HG02571 (cell line): ENCODE measurements at regions not wholly inside any gene's neighbourhood (a gene's known extent, or its start where the extent isn't known, plus 50 kb on each side); places are given as distances from the start of the nearest gene placed in this dataset.

Experiments
- ATAC-seq: cut with Tn5 transposase; IDR thresholded peaks from one replicate; pipeline ENCODE4 v1.9.1; 2021; ENCODE audit warnings: mild to moderate bottlenecking, moderate library complexity; ENCODE audit not compliant: unreplicated experiment

- ATAC-seq = no peak
Measured at GRCh38 chr1:72848997-72849396, 566.7 kb upstream of the NEGR1 start.

GRCh38 chr1:72847651-72848050 lies 565.3 kb upstream of the NEGR1 start:
- no peak for ATAC-seq

GRCh38 chr1:72846476-72847278 lies 564.3 kb upstream of the NEGR1 start:
- ATAC-seq = no peak

- ATAC-seq = no peak
Measured at GRCh38 chr1:72845981-72846380, 563.6 kb upstream of the NEGR1 start.

- no peak for ATAC-seq
Measured at GRCh38 chr1:72845381-72845780, 563.0 kb upstream of the NEGR1 start.

- ATAC-seq = no peak
Measured at GRCh38 chr1:72837781-72838180, 555.4 kb upstream of the NEGR1 start.

GRCh38 chr1:72830606-72831390 lies 548.5 kb upstream of the NEGR1 start:
- no peak for ATAC-seq

- no peak for ATAC-seq
Measured at GRCh38 chr1:72827278-72827677, 544.9 kb upstream of the NEGR1 start.

GRCh38 chr1:72804541-72804940 lies 522.2 kb upstream of the NEGR1 start:
- no peak for ATAC-seq

GRCh38 chr1:72781038-72781437 lies 498.7 kb upstream of the NEGR1 start:
- no peak for ATAC-seq

GRCh38 chr1:72780212-72780611 lies 497.9 kb upstream of the NEGR1 start:
- ATAC-seq = no peak

- ATAC-seq = no peak
Measured at GRCh38 chr1:72777918-72778317, 495.6 kb upstream of the NEGR1 start.

GRCh38 chr1:72763481-72763880 lies 481.1 kb upstream of the NEGR1 start:
- no peak for ATAC-seq

- no peak for ATAC-seq
Measured at GRCh38 chr1:72759486-72759885, 477.1 kb upstream of the NEGR1 start.

GRCh38 chr1:72757843-72758242 lies 475.5 kb upstream of the NEGR1 start:
- no peak for ATAC-seq

- no peak for ATAC-seq
Measured at GRCh38 chr1:72745413-72745812, 463.1 kb upstream of the NEGR1 start.

- ATAC-seq = no peak
Measured at GRCh38 chr1:72734415-72734814, 452.1 kb upstream of the NEGR1 start.

- no peak for ATAC-seq
Measured at GRCh38 chr1:72724951-72725861, 442.9 kb upstream of the NEGR1 start.

GRCh38 chr1:72705921-72706320 lies 423.6 kb upstream of the NEGR1 start:
- ATAC-seq = no peak

GRCh38 chr1:72704841-72705477 lies 422.6 kb upstream of the NEGR1 start:
- no peak for ATAC-seq

- no peak for ATAC-seq
Measured at GRCh38 chr1:72697410-72697809, 415.1 kb upstream of the NEGR1 start.
